Stomach (tissue), 8 donors: ENCODE measurements at regions not wholly inside any gene's neighbourhood (a gene's known extent, or its start where the extent isn't known, plus 50 kb on each side); places are given as distances from the start of the nearest gene placed in this dataset.

Experiments used
- DNase-seq, 2 donors: peaks; one replicate each; pipeline versions ENCODE4 v3.0.0 to v3.0.0-alpha.2; 2013 to 2019
- H3K27ac ChIP-seq, 5 donors: fragments of 200-600 bp in 4 of 5; sonication (generic) in 4 of 5; one replicate each; pipeline ENCODE4 v1.5.1; 2013 to 2019; ENCODE audit warnings: mild to moderate bottlenecking in 1 of 5, moderate library complexity in 1 of 5
- H3K27me3 ChIP-seq, 3 donors: fragments of 200-600 bp; sonication (generic); one replicate each; pipeline ENCODE4 v1.5.1; 2017 to 2019; ENCODE audit warnings: mixed run types in 1 of 3
- H3K36me3 ChIP-seq, 4 donors: fragments of 200-600 bp; sonication (generic); 1 replicate in 3 of 4; 2 replicates in 1 of 4; pipeline ENCODE4 v1.5.1; 2016 to 2019
- H3K4me1 ChIP-seq, 4 donors: fragments of 200-600 bp; sonication (generic); one replicate each; pipeline ENCODE4 v1.5.1; 2016 to 2019
- H3K4me3 ChIP-seq, 4 donors: fragments of 200-600 bp; sonication (generic) in 3 of 4; one replicate each; pipeline ENCODE4 v1.5.1; 2016 to 2019; ENCODE audit warnings: mild to moderate bottlenecking in 1 of 4
- H3K9me3 ChIP-seq, 4 donors: fragments of 200-600 bp; sonication (generic); one replicate each; pipeline ENCODE4 v1.5.1; 2016 to 2019
- CTCF ChIP-seq, 7 experiments: fragments of 450-650 bp in 4 of 7; fragments of 200-600 bp in 3 of 7; sonication (generic) in 3 of 7; IDR thresholded peaks; one replicate each; pipeline ENCODE4 v1.5.1; 2016 to 2019; ENCODE audit warnings: antibody characterized with exemption in 7 of 7, control low read depth in 2 of 7, mild to moderate bottlenecking in 1 of 7
- EP300 ChIP-seq: sonication (generic); formaldehyde crosslinking; IDR thresholded peaks from one replicate; pipeline ENCODE4 v1.6.1; 2017; ENCODE audit warnings: antibody characterized with exemption
- POLR2A ChIP-seq, 4 donors: fragments of 450-650 bp; IDR thresholded peaks; one replicate each; pipeline ENCODE4 v1.6.1; 2016; ENCODE audit warnings: antibody characterized with exemption in 4 of 4, control low read depth in 2 of 4, mild to moderate bottlenecking in 1 of 4, moderate library complexity in 1 of 4
- POLR2AphosphoS5 ChIP-seq, 3 donors: sonication (generic); formaldehyde crosslinking; IDR thresholded peaks; one replicate each; pipeline ENCODE4 v1.6.1; 2016; ENCODE audit warnings: antibody characterized with exemption in 3 of 3
- WGBS, 5 donors: extraction: QIAGEN DNeasy Blood & Tissue Kit in 3 of 5; methylation state at CpG; one replicate each; pipeline versions ENCODE4 v1.1.5 to v1.1.7; 2013 to 2018; 5-methylcytosine and 5-hydroxymethylcytosine counted together
- intact Hi-C: fragments of 100-400 bp; cut with DNase I; formaldehyde crosslinking; loops from one replicate; pipeline ENCODE4 v1.15.1; 2023; ENCODE audit warnings: low total_unique reads
- donor health status: healthy with polysubstance abuse.
- donor health status: Bipolar disorder and iron deficiency.
- donor health status: healthy.

- intact Hi-C loops, result no loop called here
- Histone ChIP-seq H3K4me1 (no peaks in the 10 kb centered on the region), H3K27ac (no peak overlapping the region), H3K4me3 (no peak overlapping the region), H3K9me3 (no peaks in the 10 kb centered on the region), H3K36me3 (no peaks in the 10 kb centered on the region), H3K27me3 (no peaks in the 10 kb centered on the region)
- no peak for TF ChIP-seq CTCF (IDR thresholded peaks at IDR 0.05)
- no peak for TF ChIP-seq POLR2A (IDR thresholded peaks at IDR 0.05)
- no peak for TF ChIP-seq POLR2AphosphoS5 (IDR thresholded peaks at IDR 0.05)
- no peak for TF ChIP-seq EP300
- peak in 1 of 2 donors; percentile 9 for DNase-seq
Measured at GRCh38 chr12:77608271-77608824, 222.3 kb upstream of the NAV3 start.

DNA sequence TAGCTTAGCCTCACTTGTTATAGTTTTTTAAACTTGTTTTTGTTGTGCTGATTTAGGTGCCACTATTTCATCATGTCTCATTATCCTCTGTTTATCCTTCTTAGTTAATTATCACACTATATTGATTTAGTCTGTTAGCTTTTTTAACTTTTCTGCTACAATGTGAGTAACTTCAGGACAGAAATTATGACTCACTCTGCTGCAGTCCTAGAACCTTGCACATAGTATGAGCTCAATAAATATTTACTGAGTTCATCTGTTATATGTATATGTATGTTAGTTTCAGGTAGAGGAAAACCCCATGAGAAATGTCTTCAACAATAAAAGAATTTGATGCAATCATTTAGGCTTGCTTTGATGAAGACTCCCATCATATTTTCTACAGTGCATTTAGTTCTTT is 224.3 kb upstream of the NAV3 start:
- intact Hi-C loops, result no loop called here
- H3K4me3 ChIP-seq, result no peak overlapping the region
- H3K27ac ChIP-seq, result no peak overlapping the region
- H3K36me3 ChIP-seq, result no peaks in the 10 kb centered on the region
- no peaks in the 10 kb centered on the region for H3K4me1 ChIP-seq
- TF ChIP-seq POLR2AphosphoS5 (IDR thresholded peaks at IDR 0.05), result no peak
- TF ChIP-seq EP300, result no peak
- H3K9me3 ChIP-seq, result no peaks in the 10 kb centered on the region
- DNase-seq, result no peak
- H3K27me3 ChIP-seq, result no peaks in the 10 kb centered on the region

DNA sequence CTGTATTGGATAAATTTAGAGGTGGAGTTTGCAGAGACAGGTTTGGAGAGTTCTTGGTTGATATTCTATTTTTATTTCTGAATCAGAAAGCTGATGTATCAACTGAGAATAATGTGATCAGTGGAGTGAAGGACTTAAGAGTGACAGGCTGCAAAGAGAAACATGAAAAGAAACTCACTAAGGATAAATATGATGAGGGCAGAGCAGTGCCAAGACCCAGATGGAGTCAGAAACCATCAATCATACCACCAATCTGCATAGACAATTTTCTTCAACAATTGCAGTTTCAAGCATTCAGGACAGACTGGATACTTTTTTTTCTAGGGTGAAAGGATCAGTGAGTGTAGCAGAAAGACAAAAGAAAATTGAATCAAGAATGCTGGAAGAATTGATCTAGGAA is 226.7 kb upstream of the NAV3 start:
- H3K27ac ChIP-seq, result no peak overlapping the region
- no peaks in the 10 kb centered on the region for H3K9me3 ChIP-seq
- no peaks in the 10 kb centered on the region for H3K27me3 ChIP-seq
- peaks cover 0 to 5% (median 0%) of the 10 kb centered on the region in 4 donors for H3K4me1 ChIP-seq
- no peak for DNase-seq
- H3K4me3 ChIP-seq, result no peak overlapping the region
- intact Hi-C loops, result no loop called here
- H3K36me3 ChIP-seq, result no peaks in the 10 kb centered on the region
- TF ChIP-seq CTCF (IDR thresholded peaks at IDR 0.05) (no peak), EP300 (no peak), POLR2A (IDR thresholded peaks at IDR 0.05) (no peak), POLR2AphosphoS5 (IDR thresholded peaks at IDR 0.05) (no peak)

DNA sequence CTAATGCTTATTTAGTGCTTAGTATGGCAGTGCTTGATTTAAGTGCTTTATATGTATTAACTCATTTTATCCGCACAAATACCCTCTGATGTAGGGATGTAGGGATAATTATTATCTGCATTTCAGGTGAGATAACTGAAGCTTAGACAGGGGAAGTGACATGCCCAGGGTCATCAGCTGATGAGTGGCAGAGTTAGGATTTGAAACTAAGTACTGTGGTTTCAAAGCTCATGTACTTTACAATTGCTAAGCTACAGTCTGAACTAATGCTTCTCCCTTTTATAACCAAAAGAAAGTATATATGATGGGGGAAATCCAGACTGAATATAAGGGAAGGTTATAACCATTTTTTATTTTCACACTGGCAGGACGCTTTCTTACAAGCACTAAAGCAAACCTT is 229.6 kb upstream of the NAV3 start:
- no peak for DNase-seq
- 87 to 95% (median 90%) methylated on average over 2 of the region's 2 CpGs for WGBS, 5 donors
- Histone ChIP-seq H3K9me3 (no peaks in the 10 kb centered on the region), H3K4me3 (no peak overlapping the region), H3K4me1 (peaks cover 0 to 5% (median 0%) of the 10 kb centered on the region in 4 donors), H3K36me3 (no peaks in the 10 kb centered on the region), H3K27ac (no peak overlapping the region), H3K27me3 (no peaks in the 10 kb centered on the region)
- intact Hi-C loops, result no loop called here
- TF ChIP-seq POLR2A (IDR thresholded peaks at IDR 0.05), result no peak
- no peak for TF ChIP-seq EP300
- no peak for TF ChIP-seq CTCF (IDR thresholded peaks at IDR 0.05)

DNA sequence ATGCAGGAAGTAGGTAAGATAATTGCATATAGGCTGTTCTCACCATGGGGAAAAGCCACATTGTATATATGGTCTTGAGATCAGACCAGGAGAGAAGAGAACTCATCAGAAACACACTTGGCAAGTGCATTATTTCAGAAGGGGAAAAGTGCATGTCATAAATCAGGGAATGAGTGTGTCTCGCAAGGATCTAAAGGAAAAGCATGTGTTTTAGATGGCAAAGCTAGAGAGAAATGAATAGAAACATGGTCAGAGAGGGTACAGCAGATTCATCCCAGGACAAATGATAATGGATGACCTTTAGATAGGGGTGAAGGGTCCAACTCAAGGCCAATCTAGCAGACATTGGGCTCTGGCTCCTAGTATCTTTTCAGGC is 230.2 kb upstream of the NAV3 start:
- WGBS, 5 donors, result 53 to 91% (median 81%) methylated on average over 1 of the region's 1 CpG
- no peak overlapping the region for H3K4me3 ChIP-seq
- intact Hi-C loops, result no loop called here

More for the DNA sequence above, 230.2 kb upstream of the NAV3 start:
- TF ChIP-seq POLR2A (IDR thresholded peaks at IDR 0.05) (no peak), EP300 (no peak), POLR2AphosphoS5 (IDR thresholded peaks at IDR 0.05) (no peak), CTCF (IDR thresholded peaks at IDR 0.05) (no peak)
- Histone ChIP-seq H3K27me3 (no peaks in the 10 kb centered on the region), H3K36me3 (no peaks in the 10 kb centered on the region), H3K27ac (no peak overlapping the region), H3K9me3 (no peaks in the 10 kb centered on the region), H3K4me1 (peaks cover 0 to 5% (median 0%) of the 10 kb centered on the region in 4 donors)
- no peak for DNase-seq
